GM21528 (cell line): ENCODE measurements at regions not wholly inside any gene's neighbourhood (a gene's known extent, or its start where the extent isn't known, plus 50 kb on each side); places are given as distances from the start of the nearest gene placed in this dataset.
A peak's percentile ranks its signal among the peaks of the same experiment; 100 is the strongest.

Source experiments
- ATAC-seq: cut with Tn5 transposase; IDR thresholded peaks from one replicate; pipeline ENCODE4 v1.9.1; 2021; ENCODE audit warnings: mild to moderate bottlenecking, moderate library complexity; ENCODE audit not compliant: unreplicated experiment, low FRiP score

DNA sequence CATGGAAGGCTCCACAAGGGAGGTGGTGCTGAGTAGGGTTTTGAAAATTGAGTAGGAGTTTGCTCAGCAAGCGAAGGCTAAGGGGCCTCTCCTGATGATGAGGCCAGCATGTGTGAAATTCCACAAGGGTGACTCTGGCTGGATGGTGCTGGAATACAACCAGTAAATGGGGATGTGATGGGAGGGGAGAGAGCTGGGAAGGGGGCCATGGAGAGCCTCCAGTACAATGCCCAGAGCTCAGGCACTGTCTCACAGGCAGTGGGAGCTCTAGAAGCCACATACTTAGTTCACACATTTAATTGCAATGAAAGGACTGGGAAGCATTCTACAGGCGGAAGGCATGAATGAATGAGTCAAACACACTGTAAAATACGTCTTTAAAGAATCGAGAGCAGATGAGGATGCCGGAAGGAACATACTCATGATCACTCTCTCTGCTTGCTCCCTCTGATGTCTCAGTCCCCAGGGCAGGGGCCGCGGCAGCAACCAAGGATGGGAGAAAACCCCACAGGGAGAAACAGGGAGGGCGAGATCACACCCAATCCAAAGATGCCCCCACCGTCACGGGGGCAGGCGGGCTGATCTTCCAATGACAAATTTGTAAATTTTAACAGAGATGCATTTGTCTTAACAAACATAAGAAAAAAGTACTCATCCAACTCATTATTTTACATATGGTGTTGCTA lies 261.0 kb downstream of the NSG2 start:
- ATAC-seq, result no peak

- ATAC-seq, result no peak
Measured at GRCh38 chr5:174307031-174307408, 261.5 kb downstream of the NSG2 start.

DNA sequence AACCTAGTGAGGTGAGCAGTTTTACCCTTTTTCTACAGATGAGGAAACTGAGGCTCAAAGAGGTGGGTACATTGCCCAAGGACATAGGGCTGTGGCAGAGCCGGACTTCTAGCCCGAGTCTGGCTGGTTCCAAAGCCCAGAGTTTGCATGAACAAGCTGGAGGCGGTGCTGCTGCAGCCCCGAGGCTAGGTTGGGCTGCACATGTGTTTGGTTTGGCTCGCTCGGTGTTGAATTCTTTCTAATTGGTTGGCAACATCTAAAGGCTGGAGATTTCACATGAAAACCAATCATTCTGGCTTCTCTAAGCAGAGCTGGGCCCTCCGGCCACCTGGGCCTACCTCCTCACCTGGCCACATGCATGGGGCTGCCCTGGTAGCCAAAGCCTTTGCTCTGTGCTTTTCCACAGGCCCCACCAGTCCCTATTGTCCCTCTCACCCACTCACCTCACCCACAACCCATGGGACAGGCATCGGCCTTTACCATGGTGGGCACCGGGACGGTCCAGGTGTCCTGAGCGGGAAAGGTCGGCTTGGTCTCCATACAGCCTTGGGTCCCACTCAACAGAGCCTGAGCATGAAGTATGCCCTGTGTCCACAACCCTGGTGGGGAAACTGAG lies 262.3 kb downstream of the NSG2 start:
- no peak for ATAC-seq

GRCh38 chr5:174309131-174309795 lies 263.8 kb downstream of the NSG2 start:
- ATAC-seq, result no peak

- no peak for ATAC-seq
Measured at GRCh38 chr5:174310243-174310642, 264.7 kb downstream of the NSG2 start.

GRCh38 chr5:174310706-174311105 lies 265.2 kb downstream of the NSG2 start:
- no peak for ATAC-seq

DNA sequence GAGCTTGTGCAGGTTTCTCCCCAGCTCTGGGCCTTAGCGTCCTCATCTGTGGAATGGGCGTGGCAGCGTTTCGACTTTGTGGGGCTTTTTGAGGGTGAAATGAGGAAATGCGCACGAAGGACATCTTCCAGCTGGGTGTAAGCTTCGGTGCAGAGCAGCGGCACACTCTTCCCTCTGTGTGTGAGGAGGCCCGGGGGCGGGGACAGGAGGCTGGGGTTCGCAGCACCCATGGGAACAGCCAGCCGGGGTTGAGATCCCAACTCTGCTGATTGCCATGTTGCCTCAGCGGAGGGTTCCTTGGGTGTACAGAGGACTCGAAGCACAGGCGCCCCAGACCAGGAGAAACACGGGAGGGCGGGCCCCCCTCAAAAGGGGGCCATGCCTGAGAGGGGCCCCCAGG lies 265.6 kb downstream of the NSG2 start:
- ATAC-seq, result no peak

DNA sequence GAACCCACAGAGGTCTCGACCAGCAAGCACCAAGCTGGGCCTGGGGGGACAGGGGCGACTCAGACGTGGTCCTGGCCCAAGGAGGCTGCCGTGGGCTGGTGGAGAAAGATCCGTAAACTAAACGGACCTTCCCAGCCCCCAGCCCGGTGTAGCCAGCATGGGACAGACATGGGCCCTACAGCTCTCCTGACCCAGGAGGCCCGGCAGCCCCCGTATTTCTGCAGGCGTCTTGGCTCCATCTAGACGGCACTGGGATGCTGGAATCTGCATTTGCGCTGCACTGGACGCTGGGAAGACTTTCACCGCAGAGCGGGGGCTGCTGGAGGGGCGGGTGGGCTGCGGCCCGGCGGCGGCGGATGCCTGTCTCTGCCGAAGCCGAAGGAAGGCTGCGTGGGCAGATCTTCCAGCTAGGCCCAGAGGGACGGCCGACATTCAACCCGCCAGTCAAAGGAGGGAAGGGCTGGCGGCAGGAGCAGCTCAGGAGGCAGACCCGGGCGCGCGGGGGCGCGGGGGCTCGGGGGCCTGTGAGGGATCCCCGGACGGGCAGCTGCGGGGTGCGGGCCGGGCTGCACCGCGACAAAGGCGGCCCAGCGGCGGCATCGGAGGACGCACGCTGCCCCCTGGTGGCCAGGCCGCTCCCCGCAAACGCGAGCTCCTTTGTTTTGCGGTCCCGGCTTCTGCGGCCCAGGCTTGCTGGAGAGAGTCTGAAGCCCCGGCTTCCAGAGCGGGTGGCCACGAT lies 266.2 kb downstream of the NSG2 start:
- peak; percentile 67 for ATAC-seq

DNA sequence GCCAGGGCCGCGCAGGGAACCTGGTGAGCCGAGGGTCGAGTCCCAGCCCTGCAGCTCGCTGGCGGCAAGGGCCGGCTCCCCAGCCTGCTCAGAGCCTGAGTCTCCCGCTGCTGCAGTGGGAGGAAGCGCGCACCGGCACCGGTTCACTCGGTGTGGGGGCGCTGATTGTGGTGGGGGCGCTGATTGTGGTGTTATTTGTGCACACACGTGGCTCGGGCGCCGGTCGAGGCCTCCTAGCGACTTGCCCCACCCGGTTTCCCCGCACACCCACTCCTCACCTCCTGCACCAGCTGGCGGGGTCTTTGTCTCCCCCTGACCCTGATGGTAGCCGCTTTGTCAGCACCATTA lies 266.7 kb downstream of the NSG2 start:
- ATAC-seq, result peak; percentile 8

DNA sequence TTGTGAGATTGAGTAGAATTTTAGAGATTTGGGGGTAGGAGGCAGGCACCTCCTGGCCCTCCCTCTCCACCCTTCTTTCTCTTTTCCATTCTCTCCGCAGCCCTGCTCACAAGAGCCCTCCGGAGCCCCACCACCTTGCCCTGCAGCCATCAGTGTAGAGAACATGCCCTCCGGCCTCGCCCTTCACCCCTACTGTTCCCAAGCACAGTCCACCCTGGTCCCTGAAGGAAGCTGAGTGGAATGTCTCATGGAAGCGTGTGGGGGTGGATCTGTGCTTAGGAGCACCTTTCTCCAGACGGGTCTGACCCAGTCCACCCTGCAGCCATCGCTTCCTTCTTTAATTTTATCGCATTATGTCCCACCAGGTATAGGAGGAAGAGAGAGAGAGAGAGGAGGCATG lies 267.1 kb downstream of the NSG2 start:
- no peak for ATAC-seq

DNA sequence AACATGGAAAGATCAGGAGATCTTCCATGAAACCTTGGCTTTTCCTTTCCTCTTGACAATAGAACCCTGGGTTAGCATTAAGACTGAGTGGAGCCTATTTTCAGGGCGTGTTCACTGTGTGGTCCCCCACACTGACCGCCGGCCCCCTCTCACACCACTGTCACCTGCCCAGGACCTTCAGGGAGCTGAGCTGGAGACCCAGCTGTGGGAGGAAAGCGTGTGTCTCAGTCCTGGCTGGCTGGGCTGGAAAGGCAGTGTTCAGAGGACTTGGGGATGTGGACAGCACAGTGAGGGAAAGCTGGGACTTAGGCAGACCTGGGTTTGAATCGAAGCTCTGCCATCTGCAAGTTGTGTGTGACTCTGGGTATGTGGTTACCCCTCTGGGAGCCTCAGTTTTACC lies 268.1 kb downstream of the NSG2 start:
- ATAC-seq, result no peak

- no peak for ATAC-seq
Measured at GRCh38 chr5:174314261-174314660, 268.8 kb downstream of the NSG2 start.

DNA sequence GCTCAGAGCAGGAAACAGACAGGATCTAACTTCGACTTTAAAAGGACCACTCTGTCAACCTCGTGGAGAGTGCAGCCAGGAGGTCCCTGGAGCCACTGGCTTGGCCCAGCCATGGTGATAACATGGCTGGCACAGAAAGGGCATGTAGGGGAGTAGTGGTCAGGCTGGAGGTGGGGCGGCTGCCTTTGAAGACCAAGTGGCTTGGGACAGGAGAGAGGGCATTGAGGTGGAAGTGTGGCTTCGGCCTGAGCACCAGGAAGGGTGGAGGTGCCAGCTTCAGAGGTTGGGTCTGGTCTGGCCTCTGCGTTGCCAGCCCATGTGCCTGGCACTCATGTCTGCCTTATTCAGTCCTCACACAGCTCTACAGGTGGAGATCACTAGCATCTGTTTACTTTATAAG lies 270.0 kb downstream of the NSG2 start:
- ATAC-seq, result no peak

DNA sequence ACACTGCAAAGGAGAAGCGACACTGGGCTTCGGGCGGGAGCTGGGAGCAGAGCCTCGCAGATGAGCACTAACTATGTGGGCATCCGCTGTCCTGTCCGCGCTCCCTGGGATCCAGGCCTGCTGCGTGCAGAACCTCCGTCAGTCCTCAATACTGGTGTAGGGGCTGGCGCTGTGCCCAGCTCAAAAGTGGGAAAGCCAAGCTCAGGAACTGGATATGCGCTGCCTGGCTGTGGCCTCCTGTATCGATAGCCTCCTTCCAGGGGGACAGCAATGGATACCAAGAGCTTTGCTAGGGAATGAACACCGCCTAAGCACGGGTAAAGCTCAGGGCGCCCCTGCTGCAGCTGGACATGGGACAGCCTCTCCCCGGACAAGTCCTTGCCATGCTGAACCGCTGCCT lies 270.4 kb downstream of the NSG2 start:
- ATAC-seq, result no peak

- ATAC-seq, result no peak
Measured at GRCh38 chr5:174316326-174316725, 270.8 kb downstream of the NSG2 start.

DNA sequence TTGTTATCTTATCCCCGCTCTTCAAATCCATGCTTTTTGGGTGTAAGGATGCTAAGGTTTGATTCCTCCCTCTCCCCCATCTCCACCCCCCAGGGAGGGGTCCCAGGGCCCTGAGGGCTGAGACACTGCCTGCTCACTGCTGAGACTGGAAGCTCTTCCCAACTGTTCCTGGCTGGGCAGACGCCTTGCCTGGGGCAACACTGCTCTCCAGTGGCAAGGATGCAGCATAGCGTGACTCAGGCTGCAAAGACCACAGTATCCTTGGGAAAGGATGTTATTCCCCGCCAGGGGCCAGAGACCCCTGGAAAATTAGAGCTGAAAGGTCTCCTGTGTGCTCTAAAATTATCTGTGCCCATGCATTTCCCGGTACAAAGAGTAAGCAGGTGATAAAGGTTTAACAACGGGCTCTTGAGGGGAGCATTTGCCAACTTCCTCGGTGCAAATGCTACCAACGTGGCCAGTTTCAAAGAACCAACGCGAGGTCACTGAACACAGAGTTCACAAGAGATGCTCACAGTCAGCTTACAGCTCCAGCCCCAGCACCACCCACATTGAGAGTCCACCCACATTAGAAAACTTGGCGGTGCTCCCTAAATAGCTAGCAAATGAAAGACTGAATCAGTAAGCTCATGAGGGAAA lies 271.9 kb downstream of the NSG2 start:
- no peak for ATAC-seq

DNA sequence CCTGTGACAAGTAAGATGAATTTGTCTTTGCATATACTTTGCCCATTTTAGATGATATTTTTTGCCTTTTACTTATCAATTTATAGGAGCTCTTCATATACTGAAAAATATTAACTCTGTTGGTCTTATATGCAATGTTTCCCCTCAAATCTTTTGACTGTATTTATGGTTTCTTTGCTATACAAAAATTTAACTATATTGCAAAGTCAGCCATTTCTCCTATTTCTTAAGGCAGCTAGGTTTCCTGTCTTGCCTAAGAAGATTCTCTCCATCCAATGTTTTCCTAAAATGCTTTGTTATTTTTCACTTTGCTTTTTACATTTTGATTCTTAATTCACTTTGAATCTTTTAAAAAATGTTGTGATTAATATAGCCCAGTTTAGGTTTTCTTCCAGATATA lies 273.1 kb downstream of the NSG2 start:
- no peak for ATAC-seq

DNA sequence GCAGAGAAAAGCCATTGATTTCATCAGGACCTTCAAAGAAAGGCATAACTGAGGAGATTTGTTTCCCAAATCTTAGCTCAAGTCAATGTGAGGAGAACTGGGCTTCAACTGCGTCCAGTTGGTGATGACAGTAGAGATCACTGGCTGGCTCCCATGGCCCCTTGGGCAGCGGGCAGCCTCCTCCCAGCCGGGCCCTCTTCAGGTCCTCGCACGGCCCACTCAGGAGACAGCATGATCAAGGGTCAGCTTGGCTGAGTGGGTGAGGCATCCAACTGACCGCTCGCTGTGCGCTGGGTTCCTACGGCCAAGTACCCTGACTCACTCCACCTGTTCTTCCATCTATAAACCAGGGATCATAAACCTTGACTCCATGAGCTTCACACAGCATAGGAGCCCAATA lies 274.0 kb downstream of the NSG2 start:
- no peak for ATAC-seq

DNA sequence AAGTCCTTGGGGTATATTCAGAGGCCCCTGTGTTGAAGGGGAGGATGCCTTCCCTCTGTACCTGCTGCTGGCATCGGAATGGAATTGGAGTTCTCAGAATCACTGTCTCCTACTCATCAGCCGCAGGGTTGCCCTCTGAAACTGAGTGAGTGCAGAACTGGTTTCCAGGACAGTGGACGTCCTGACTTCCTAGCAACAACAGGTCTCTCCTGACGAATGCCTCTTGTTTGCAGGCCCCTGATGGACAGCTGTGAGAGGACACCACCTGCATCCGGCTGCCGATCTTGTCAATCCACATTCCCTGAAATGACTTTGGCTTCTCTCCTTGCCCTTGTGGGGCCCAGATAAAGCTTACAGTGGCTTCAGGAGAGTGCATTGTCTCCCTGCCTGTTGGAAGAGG lies 274.5 kb downstream of the NSG2 start:
- ATAC-seq, result no peak

- ATAC-seq, result no peak
Measured at GRCh38 chr5:174323878-174324281, 278.4 kb downstream of the NSG2 start.

GRCh38 chr5:174324680-174325079 lies 279.2 kb downstream of the NSG2 start:
- ATAC-seq, result no peak
